GM19328 (cell line): ENCODE measurements at regions not wholly inside any gene's neighbourhood (a gene's known extent, or its start where the extent isn't known, plus 50 kb on each side); places are given as distances from the start of the nearest gene placed in this dataset.

ENCODE experiments used
- ATAC-seq: cut with Tn5 transposase; IDR thresholded peaks from one replicate; pipeline ENCODE4 v1.9.1; 2021; ENCODE audit warnings: mild to moderate bottlenecking, moderate library complexity; ENCODE audit not compliant: unreplicated experiment

DNA sequence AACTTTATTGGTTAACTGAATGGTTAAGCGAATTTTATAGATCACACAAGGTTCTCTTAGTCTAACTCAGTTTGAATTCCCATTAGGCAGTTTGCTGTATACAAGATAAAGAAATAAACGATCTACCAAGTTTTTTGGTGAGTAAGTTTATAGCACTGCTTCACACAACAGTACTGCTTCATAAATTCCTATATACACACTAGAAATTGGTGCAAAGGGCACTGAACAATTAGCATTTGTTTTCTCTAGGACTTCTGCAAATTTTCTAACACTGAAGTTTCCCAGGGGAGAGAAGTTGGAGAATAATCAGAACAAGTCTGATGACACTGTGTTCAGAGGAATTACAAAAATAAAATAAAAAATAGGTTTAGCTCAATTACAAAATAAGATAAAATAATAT is 1138.8 kb upstream of the PCDH9 start:
- no peak for ATAC-seq

DNA sequence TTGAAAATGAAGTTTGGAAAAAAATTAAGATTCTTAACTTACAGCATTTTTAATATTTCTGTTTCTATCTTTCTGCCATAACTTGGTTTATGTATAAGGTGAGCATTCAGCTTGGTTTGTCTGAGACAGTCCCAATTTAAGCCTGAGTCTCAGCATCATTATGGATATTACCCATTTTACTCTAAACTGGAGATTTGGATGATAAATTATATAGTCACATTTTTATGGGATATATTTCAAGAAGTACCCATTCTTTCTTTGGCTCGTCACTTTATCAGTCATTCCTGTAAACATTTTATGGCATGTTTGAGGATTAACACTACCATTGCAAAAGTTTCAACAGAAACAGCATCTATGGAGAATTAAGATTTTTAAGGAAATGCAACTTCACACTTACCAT is 1129.0 kb upstream of the PCDH9 start:
- no peak for ATAC-seq

DNA sequence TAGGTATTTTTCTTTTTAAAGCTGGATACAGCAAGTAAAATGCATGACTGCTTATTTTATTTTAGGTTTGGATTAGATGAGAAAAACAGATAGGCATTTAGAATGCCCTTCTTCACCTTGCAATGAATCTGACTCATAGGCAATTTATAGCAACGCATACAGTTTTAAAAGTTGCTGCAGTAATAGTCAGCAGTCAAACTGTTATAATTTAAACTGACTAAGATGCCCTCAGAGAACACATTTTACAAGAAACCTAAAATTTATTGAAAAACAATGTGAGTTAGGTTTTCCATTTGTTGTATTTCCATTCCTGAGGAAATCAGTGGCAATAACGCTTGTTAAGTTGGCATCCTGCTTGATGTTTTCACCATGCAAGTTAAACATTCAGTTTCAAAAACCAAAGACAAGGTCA is 1128.2 kb upstream of the PCDH9 start:
- no peak for ATAC-seq

DNA sequence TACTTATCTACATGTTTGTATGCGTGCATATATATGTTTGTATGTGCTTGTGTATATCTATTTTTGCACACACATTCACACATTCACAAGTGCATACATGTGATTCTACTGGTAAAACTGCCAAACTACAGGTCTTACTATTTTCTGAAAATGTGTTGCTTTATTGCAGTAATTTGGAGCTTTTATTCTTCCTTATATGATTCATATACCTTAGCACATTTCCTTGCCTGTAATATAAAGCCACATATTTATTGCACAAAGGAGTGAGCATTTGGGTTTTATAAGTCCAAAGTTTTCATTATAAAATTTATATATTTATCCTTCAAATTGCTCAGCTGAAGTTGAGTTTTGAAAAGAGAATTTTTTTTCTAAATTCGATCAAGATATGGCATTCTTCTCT is 1120.4 kb upstream of the PCDH9 start:
- no peak for ATAC-seq

DNA sequence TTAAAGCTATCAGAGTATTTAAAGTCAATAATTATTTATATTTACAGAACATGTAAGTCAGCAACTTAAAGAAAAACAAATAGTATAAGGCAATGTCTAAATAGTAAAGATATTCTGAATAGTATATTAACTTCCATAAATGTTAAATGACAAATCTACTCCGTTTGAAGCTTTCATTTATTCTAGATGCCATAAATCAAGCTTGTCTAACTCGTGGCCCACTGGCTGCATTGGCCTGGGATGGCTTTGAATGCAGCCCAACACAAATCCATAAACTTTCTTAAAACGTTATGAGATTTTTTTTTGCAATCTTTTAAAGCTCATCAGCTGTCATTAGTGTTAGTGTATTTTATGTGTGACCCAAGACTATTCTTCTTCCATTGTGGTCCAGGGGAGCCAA is 1117.1 kb upstream of the PCDH9 start:
- ATAC-seq = no peak

DNA sequence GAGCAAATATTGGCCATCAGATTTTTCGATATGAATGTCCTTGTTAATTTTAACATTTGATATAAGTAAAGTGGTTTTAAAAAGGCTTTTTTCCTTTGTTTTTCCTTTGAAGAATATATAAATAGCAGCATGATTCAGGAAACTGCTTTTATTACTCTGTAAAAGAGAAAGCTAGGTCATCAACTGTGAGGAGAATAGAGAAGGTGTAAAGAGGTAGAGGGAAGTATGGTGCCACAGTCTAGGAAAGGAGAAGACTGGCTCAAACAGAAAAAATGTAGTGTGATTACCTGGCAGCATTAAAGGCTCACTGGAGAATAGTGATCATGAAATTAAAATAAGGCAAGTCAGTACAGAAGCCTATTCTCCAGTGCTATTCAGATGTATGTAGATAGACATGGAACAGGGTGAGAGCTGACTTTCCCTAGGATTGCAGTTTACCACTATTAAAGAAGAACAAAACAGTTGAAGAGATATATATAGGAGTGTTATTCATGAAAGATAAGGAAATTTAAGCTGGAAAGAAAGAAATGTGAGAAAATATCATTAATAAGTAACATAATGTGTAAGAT is 1115.9 kb upstream of the PCDH9 start:
- ATAC-seq = no peak

DNA sequence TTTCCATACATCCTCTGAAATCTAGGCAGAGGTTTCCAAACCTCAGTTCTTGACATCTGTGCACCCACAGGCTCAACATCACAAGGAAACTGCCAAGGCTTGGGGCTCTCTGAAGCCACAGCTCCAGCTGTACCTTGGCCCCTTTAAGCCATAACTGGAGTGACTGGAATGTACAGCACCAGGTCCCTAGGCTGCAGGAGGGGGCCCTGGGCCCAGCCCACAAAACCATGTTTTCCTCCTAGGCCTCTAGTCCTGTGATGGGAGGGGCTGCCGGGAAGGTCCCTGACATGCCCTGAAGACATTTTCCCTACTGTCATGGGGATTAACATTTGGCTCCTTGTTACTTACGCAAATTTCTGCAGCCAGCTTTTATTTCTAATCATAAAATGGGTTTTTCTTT is 1093.0 kb upstream of the PCDH9 start:
- ATAC-seq = no peak

DNA sequence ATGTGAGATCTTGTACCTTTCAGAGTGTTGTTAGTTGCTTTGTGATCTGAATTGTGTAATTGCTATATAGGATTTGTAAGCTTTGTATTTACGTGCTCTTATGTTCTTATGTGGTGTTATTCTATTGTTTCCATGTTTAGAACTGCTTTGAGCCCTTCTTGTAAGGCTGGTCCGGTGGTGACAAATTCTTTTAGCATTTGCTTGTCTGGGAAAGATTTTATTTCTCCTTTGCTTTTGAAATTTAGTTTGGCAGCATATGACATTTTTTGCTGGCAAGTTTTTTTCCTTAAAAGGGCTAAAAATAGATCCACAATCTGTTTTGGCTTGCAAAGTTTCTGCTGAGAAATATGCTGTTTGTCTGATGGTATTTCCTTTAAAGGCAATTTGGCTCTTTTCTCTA is 1089.2 kb upstream of the PCDH9 start:
- ATAC-seq = no peak

DNA sequence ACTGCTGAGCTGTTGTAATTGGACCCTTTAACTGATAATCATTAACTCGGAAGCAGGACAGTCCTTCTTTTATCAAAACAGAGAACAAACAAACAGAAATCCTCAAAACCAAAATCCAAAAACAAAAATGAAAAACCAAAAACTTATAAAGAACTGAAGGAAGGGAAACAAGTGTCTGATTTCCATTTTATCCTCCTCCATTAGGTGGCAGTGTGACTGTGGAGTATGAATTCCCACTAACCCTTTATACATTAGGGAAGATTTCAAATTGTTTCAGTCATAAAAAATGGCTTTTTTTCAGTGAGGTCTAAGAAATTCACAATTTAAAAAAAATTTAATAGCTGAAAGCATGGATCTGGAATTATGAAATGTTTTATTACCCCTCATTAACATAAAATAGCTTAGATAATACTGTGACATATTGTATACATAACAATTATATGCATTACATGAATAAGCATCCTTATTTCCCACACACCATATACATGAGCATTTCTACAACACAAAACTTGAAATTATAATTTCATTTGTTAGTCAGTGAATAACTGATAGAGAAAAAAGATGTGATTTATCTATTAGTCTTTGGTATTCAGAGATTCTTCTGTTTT is 1074.3 kb upstream of the PCDH9 start:
- ATAC-seq = peak; percentile 75

DNA sequence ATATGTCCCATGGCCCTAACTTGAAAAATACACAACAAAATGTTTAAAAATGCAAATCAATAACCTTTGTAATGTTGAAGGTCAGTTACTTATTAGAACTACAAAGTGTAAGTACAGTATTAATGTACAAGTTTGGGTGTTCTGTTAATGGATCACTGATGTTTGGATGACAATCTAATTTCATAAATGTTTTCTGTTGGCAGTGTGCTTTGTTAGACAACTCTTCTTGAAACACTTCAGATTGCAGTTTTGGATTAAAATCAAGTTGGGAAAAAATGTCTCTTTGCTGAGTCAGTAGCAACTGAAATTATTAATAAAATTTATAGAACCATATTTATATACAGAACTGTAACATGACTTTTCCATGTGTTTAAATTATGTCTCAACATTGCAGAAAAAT is 1063.5 kb upstream of the PCDH9 start:
- ATAC-seq = no peak

DNA sequence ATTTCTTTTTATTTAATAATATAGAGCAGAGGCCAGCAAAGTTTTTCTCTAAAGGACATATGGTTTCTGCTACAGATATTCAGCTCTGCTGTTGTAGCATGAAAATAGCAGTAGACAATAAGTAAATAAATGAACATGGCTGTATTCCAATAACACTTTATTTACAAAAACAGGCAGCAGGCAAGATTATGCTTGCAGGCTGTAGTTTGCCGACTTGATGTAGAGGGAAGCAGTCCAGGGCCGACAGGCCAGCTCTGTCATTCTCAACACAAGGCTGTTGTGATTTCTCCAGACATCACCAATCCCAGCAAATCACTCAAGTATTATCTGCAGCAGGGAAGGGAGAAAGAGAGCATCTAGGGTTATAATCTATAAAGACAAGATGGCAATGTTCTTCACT is 1062.5 kb upstream of the PCDH9 start:
- ATAC-seq = no peak

DNA sequence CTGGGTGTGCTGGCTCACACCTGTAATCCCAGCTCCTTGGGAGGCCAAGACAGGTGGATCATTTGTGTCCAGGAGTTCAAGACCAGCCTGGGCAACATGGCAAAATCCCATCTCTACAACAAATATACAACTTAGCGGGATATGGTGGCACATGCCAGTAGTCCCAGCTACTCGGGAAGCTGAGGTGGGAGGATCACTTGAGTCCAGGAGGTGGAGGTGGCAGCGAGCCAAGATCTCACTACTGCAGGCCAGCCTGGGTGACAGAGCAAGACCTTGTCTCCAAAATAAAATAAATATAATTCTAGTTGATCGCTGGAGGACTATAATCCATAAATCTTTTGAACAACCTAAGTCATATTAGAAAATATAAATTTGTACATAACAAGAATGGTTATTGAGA is 1061.5 kb upstream of the PCDH9 start:
- ATAC-seq = no peak

DNA sequence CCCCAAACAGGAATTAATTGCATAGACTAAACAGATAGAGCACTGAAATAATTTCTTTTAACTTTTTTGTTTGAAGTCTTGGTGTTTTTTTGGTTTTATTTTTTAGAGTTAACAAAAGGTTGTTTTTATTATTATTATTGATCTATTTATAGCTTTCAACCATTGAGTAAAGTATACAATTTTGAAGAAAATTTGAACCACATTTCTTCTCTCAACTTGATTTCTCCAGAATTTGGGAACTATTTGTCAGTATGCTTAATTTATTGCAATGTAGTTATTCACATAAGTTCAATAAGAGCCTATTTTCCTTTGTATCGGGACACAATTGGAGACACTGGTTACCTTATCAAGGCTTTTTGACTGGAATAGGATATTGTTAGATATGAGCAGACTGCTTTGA is 1045.6 kb upstream of the PCDH9 start:
- ATAC-seq = no peak

DNA sequence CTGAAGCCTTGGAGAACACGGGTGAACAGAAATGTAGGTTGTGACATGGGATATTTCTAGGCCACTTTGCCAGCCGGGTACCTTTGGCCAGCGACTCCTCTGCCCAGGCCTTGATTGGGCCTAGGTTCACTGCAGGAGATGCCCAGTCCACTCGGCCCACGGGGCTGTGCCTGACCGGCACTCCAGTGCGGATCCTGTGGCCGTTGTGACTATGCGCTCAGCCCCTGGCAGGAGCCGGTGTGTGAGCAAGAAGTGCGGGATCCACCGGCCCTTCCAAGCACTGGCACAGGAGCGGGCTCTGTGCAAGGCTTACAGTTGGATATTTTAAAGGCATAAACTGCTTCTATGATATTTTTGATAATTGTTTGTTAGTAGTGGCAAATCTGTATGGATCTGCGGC is 1042.5 kb upstream of the PCDH9 start:
- no peak for ATAC-seq

DNA sequence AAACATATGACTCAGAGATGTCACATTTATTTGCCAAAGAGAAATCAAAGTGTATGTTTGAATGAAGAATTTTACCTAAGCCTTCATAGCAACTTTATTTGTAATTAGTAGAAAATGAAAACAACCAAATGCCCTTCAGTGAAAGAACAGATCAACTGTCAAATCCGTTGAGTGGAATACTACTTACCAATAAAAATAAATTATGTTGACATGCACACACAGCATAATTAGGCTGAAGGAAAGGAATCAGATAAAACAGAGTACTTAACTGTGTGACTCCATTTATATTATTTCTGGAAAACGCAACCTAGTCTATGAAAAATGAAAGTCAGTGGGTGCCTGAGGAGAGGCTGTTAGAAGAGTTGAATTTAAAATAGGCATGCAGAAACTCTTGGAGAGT is 1034.6 kb upstream of the PCDH9 start:
- no peak for ATAC-seq

DNA sequence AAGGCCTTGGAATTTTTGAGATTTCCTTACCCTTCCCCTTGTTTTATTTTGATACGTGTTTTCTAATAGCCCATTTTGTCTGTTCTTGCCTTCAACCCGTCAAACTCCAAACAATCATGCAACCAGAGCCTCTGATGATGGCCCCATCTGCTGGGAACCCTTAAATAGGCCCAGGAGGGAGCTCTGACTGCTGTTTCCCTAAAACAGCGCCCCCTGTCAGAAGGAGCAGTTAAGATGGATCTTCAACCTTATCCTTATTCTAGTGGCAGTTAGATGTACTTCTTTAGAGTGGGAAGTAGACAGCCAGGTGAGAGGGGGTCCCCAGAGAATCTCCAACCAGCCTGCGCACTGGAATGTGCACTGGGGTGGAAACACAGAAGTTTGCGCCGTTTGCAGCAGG is 1031.0 kb upstream of the PCDH9 start:
- no peak for ATAC-seq

DNA sequence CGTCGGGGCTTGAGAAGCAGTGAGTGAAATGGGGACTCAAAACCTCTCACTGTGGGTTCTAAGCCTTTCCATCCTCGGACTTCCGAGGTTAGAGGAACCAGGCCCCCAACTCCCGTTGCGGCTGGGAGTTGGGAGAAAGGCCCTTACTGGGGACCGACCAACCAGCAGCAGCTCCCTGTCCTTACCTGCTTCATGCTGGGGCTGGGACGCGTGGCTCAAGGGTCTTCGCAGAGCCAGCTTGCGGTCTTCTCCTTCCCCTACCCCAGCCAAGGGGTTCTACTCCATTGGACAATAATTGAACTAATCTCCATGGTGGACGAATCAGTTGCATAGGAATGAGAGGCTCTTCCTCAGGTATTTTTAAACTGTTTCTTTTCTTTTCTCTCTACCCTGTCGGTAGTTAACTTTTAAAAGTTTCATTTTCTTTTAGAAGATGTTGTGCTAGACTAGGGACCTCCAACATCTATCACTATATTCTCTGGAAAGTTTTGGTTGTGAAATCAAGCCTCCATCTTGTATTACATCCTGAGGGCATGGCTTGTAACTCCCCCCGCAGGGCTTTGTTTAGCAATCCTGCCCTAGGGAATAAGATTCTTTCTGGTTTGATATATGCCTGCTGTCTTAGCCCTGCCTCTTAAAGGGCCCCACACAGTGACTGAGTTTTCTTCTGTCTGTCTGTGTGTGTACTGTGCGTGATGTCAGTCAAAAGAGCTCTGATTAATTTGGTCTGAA is 1027.1 kb upstream of the PCDH9 start:
- ATAC-seq = no peak

DNA sequence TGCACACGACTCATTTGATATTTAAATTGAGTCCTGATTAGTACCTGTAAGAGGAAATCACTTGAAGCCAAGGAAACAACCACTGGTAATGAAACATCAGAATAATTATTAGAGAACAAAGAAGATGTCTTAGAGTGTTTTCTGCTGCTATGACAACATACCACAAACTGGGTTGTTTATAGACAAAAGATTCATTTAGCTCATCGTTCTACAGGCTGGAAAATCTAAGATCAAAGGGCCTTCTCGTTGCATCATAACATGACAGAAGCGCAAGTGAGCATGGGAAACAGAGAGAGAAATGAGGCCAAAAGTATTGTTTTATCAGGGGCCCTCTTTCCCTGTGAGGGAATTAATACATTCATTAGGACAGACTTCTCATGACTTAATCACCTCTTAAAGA is 1024.0 kb upstream of the PCDH9 start:
- no peak for ATAC-seq

DNA sequence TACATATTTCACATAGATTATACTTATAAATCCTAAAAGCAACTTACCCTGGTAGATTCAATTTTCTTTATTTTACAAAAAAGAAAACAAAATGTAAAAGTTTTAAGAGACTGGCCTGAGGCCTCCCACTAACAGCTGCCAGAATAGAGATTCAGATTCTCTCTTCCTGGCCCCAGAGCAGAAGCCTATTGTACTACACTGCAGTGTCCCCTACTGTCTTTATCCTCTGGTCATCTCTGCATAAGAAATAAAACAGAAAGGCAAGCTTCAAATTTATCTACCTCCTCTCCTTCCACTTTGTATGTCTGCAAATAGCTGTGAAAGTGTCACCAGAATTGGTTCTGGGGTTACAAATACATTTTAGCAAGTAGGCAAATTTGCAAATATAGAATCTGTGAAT is 1004.1 kb upstream of the PCDH9 start:
- no peak for ATAC-seq

DNA sequence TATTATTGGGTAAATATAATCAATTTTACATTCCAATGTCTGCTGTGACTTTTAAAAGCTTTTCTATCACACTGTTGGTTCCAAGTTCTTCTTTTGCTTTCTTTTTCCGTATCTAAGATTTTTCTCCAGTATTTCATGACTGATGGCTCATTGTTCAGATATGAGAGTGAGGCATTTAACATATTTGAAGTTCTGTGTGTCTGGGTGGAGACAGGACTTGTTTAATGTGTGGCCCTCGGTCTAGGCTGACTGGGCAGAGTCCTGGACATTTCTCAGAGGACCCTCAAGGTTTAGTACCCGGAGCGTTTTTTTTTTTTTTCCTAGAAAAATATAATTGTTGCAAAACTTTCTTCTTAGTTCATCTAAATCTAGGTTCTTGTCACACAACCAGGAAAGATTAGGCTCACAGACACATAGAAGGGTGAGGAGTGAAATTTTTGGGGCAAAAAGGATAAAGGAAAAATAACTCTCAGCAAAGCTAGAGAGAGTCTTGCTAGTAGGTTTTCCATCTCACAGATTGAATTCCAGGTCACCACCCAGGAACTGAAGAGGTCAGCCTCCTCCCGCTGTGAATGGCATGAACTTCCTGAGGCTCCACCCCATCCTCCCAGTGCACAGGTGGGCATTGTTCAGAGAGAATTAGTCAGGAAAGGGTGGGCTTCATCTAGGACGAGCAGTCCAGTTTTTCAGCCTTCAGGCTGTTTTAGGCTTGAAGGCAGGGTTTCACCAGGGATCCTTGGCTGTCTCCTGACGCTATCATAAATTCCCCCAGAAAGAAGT is 1002.4 kb upstream of the PCDH9 start:
- no peak for ATAC-seq

DNA sequence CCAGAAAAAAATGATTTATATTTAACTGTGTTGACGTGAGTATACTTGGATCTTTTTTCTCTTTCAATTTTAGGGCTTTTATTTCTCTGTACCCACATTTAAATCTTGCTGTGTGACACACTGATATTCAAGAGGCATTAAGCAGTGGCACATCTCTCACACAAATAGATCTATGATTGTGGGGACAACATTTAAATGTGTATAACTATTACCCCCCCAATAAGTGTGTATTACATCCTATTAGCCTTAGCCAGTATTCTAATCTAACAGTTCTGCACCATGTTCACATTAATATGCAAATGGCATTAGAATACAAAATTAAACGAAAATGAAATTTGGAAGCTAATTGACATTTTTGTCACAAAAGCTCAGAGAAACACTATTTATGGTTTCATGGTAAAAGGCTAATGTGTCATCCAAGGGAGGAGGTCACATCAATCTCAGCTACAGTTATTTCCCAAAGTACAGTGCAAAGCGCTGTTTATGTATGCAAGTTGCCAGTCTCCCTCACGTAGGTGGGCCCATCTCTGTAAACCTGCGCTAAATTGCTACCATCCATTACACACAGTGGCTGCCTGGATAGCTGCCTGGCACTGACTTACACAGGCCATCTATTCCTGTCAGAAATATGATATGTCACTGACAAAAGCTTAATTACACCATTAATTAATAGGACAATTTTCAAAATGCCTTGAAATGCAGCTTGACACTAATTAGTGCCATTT is 984.7 kb upstream of the PCDH9 start:
- ATAC-seq = no peak
